ENCODE measurements at regions not wholly inside any gene's neighbourhood (a gene's known extent, or its start where the extent isn't known, plus 50 kb on each side); places are given as distances from the start of the nearest gene placed in this dataset.

GRCh38 chr6:137740091-137740755 lies 126.8 kb upstream of the TNFAIP3 start:
- no peak for TF ChIP-seq JUND (IDR thresholded peaks at IDR 0.05; ENCODE audit: low read depth)
- in situ Hi-C loops (cut with HindIII; ENCODE audit: low pct_unique_long_range_greater_than_20kb, low sequenced_read_pairs), result no loop called here
- no peak for DNase-seq (ENCODE audit: low read depth in 1 of 2, low spot score in 1 of 2)

- DNase-seq (ENCODE audit: low read depth in 1 of 2, low spot score in 1 of 2), result no peak
- TF ChIP-seq JUND (IDR thresholded peaks at IDR 0.05; ENCODE audit: low read depth), result no peak
- in situ Hi-C loops (cut with HindIII; ENCODE audit: low pct_unique_long_range_greater_than_20kb, low sequenced_read_pairs), result no loop called here
Observed at GRCh38 chr6:137740967-137741761, 125.9 kb upstream of the TNFAIP3 start.

- no peak for TF ChIP-seq JUND (IDR thresholded peaks at IDR 0.05; ENCODE audit: low read depth)
- no peak for DNase-seq (ENCODE audit: low read depth in 1 of 2, low spot score in 1 of 2)
- in situ Hi-C loops (cut with HindIII; ENCODE audit: low pct_unique_long_range_greater_than_20kb, low sequenced_read_pairs), result no loop called here
Observed at GRCh38 chr6:137743493-137743892, 123.6 kb upstream of the TNFAIP3 start.

- in situ Hi-C loops (cut with HindIII; ENCODE audit: low pct_unique_long_range_greater_than_20kb, low sequenced_read_pairs), result no loop called here
- TF ChIP-seq JUND (IDR thresholded peaks at IDR 0.05; ENCODE audit: low read depth), result no peak
Observed at GRCh38 chr6:137744877-137745276, 122.2 kb upstream of the TNFAIP3 start.

GRCh38 chr6:137745321-137745720 lies 121.7 kb upstream of the TNFAIP3 start:
- no peak for DNase-seq (ENCODE audit: low read depth in 1 of 2, low spot score in 1 of 2)
- in situ Hi-C loops (cut with HindIII; ENCODE audit: low pct_unique_long_range_greater_than_20kb, low sequenced_read_pairs), result no loop called here
- no peak for TF ChIP-seq JUND (IDR thresholded peaks at IDR 0.05; ENCODE audit: low read depth)

More at GRCh38 chr6:137744877-137745276, 122.2 kb upstream of the TNFAIP3 start:
- DNase-seq (ENCODE audit: low read depth in 1 of 2, low spot score in 1 of 2), result no peak

GRCh38 chr6:137746264-137746663 lies 120.8 kb upstream of the TNFAIP3 start:
- TF ChIP-seq JUND (IDR thresholded peaks at IDR 0.05; ENCODE audit: low read depth), result no peak
- in situ Hi-C loops (cut with HindIII; ENCODE audit: low pct_unique_long_range_greater_than_20kb, low sequenced_read_pairs), result no loop called here
- no peak for DNase-seq (ENCODE audit: low read depth in 1 of 2, low spot score in 1 of 2)

GRCh38 chr6:137749696-137750211 lies 117.3 kb upstream of the TNFAIP3 start:
- DNase-seq (ENCODE audit: low read depth in 1 of 2, low spot score in 1 of 2), result no peak
- TF ChIP-seq JUND (IDR thresholded peaks at IDR 0.05; ENCODE audit: low read depth), result no peak
- in situ Hi-C loops (cut with HindIII; ENCODE audit: low pct_unique_long_range_greater_than_20kb, low sequenced_read_pairs), result no loop called here

GRCh38 chr6:137750297-137750696 lies 116.8 kb upstream of the TNFAIP3 start:
- no peak for TF ChIP-seq JUND (IDR thresholded peaks at IDR 0.05; ENCODE audit: low read depth)
- in situ Hi-C loops (cut with HindIII; ENCODE audit: low pct_unique_long_range_greater_than_20kb, low sequenced_read_pairs), result no loop called here
- no peak for DNase-seq (ENCODE audit: low read depth in 1 of 2, low spot score in 1 of 2)

GRCh38 chr6:137751768-137752560 lies 115.1 kb upstream of the TNFAIP3 start:
- no peak for TF ChIP-seq JUND (IDR thresholded peaks at IDR 0.05; ENCODE audit: low read depth)
- in situ Hi-C loops (cut with HindIII; ENCODE audit: low pct_unique_long_range_greater_than_20kb, low sequenced_read_pairs), result no loop called here
- DNase-seq (ENCODE audit: low read depth in 1 of 2, low spot score in 1 of 2), result no peak

- in situ Hi-C loops (cut with HindIII; ENCODE audit: low pct_unique_long_range_greater_than_20kb, low sequenced_read_pairs), result no loop called here
- no peak for TF ChIP-seq JUND (IDR thresholded peaks at IDR 0.05; ENCODE audit: low read depth)
- DNase-seq (ENCODE audit: low read depth in 1 of 2, low spot score in 1 of 2), result no peak
Observed at GRCh38 chr6:137754366-137754765, 112.7 kb upstream of the TNFAIP3 start.

- TF ChIP-seq JUND (IDR thresholded peaks at IDR 0.05; ENCODE audit: low read depth), result no peak
- in situ Hi-C loops (cut with HindIII; ENCODE audit: low pct_unique_long_range_greater_than_20kb, low sequenced_read_pairs), result no loop called here
- DNase-seq (ENCODE audit: low read depth in 1 of 2, low spot score in 1 of 2), result no peak
Observed at GRCh38 chr6:137754866-137755265, 112.2 kb upstream of the TNFAIP3 start.

- no peak for TF ChIP-seq JUND (IDR thresholded peaks at IDR 0.05; ENCODE audit: low read depth)
- no peak for DNase-seq (ENCODE audit: low read depth in 1 of 2, low spot score in 1 of 2)
- in situ Hi-C loops (cut with HindIII; ENCODE audit: low pct_unique_long_range_greater_than_20kb, low sequenced_read_pairs), result no loop called here
Observed at GRCh38 chr6:137755284-137755683, 111.8 kb upstream of the TNFAIP3 start.

Measured in T47D (cell line).